MCF 10A (cell line): ENCODE measurements at regions not wholly inside any gene's neighbourhood (a gene's known extent, or its start where the extent isn't known, plus 50 kb on each side); places are given as distances from the start of the nearest gene placed in this dataset.

Experiments
- BruUV-seq: library from RNA; stranded (reverse); fragments of 400-500 nt; replicated peaks from 2 replicates; lab custom pipeline; 2021; lab: Mats Ljungman, UMichigan
- CTCF ChIA-PET: fragments of 300-600 bp; sonication (Branson Sonifier 250); formaldehyde crosslinking; extraction: SDS; loops from one replicate; lab custom pipeline; 2021; ENCODE audit warnings: antibody characterized with exemption, inconsistent platforms; lab: Yijun Ruan, JAX
- POLR2A ChIA-PET: fragments of 300-600, 350-650 bp; sonication (Branson Sonifier 250); formaldehyde crosslinking; extraction: SDS; loops from one replicate; lab custom pipeline; 2020; ENCODE audit warnings: antibody characterized with exemption, inconsistent platforms; lab: Yijun Ruan, JAX
- DNase-seq: peaks from one replicate; pipeline ENCODE4 v3.0.0-alpha.2; 2018; ENCODE audit not compliant: unreplicated experiment
- H3K27ac Mint-ChIP-seq: one replicate; pipeline ENCODE4 v1.8.0; 2022; ENCODE audit warnings: mild to moderate bottlenecking, low read depth, mixed read lengths; ENCODE audit not compliant: unreplicated experiment
- H3K27me3 Mint-ChIP-seq: one replicate; pipeline ENCODE4 v1.8.0; 2022; ENCODE audit warnings: mixed read lengths; ENCODE audit not compliant: insufficient read depth, unreplicated experiment
- H3K36me3 Mint-ChIP-seq: one replicate; pipeline ENCODE4 v1.8.0; 2022; ENCODE audit warnings: mild to moderate bottlenecking, moderate library complexity, mixed read lengths; ENCODE audit not compliant: insufficient read depth, unreplicated experiment
- H3K4me1 Mint-ChIP-seq: one replicate; pipeline ENCODE4 v1.8.0; 2022; ENCODE audit warnings: mixed read lengths; ENCODE audit not compliant: insufficient read depth, unreplicated experiment
- H3K4me3 Mint-ChIP-seq: one replicate; pipeline ENCODE4 v1.8.0; 2022; ENCODE audit warnings: mild to moderate bottlenecking, moderate library complexity, mixed read lengths; ENCODE audit not compliant: unreplicated experiment
- H3K9me3 Mint-ChIP-seq: one replicate; pipeline ENCODE4 v1.8.0; 2022; ENCODE audit warnings: mixed read lengths; ENCODE audit not compliant: unreplicated experiment
- CTCF ChIP-seq: fragments of 200-600 bp; IDR thresholded peaks from one replicate; pipeline ENCODE4 v1.8.0; 2022; ENCODE audit warnings: antibody characterized with exemption, mild to moderate bottlenecking; ENCODE audit not compliant: unreplicated experiment
- intact Hi-C: fragments of 100-400 bp; cut with micrococcal nuclease; formaldehyde crosslinking; loops from 2 replicates; pipeline ENCODE4 v1.14.1; 2022

DNA sequence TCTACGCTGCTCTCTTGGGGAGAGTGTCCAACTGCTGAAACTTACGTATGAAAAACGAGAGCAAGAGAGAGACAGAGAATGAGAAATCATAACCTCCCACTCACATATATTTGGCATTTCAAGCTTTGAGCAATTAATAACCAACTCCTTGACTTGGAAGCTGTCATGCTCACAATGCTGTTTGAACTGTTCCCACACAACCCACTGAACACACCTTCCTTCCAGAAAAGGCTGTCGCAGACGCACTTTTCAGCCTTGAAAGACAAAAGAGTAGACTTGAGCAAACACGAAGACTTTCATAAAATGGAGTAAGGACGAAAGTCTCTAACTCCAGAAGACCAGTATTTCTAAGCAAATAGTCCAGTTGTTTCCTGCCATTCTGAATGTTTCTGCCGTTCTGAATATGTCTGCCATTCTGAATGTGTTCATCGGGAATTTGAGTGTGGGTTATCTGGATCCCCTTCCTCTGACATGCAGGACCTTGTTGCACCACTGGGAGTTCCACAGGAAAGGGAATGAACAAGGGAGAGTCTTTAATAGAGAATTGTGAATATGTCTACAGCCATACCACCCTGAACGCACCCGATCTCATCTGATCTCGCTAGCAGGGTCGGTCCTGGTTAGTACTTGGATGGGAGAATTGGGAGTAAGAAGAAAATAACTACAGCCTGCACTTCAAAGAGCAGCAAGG, 86.2 kb upstream of the BARX2 start:
- no peak for TF ChIP-seq CTCF
- intact Hi-C loops = no loop called here
- CTCF ChIA-PET = interaction anchor here (1.1 kb wide), 1 partner anchor 172 kb away, joined by 3 read pairs; no protein-coding TSS in a partner anchor
- H3K4me1 Mint-ChIP-seq = no peaks in the 10 kb centered on the region
- no TSS peak for BruUV-seq
- no peaks in the 10 kb centered on the region for H3K36me3 Mint-ChIP-seq
- POLR2A ChIA-PET = no interaction called here
- H3K4me3 Mint-ChIP-seq = no peak overlapping the region
- H3K9me3 Mint-ChIP-seq = no peaks in the 10 kb centered on the region
- DNase-seq = no peak
- H3K27ac Mint-ChIP-seq = no peak overlapping the region
- H3K27me3 Mint-ChIP-seq = peaks cover 9% of the 10 kb centered on the region

DNA sequence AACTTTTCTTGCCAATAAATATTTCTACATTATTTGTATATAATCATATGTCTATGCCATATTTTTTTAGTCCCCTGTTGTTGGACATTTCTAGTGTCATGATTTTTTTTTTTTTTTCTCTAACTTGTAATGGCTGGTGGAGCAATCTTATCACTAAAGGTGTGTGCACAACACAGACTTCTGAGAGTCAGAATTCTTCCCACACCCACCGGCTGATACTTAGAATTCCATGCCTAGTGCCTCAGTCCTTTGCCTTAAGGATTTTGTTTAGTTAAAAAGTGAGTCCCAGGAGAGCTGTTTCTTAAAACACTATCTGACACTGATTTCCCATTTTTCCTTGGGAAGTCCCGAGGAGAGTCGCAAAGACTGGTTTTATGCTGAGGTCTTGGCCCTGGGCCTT, 87.7 kb upstream of the BARX2 start:
- intact Hi-C loops = no loop called here
- Mint-ChIP-seq H3K27me3 (peaks cover 9% of the 10 kb centered on the region), H3K4me3 (no peak overlapping the region), H3K36me3 (no peaks in the 10 kb centered on the region), H3K27ac (no peak overlapping the region), H3K9me3 (no peaks in the 10 kb centered on the region), H3K4me1 (peaks cover 7% of the 10 kb centered on the region)
- ChIA-PET CTCF (no interaction called here), POLR2A (no interaction called here)
- DNase-seq = no peak
- TF ChIP-seq CTCF = no peak
- no TSS peak for BruUV-seq

GRCh38 chr11:129286813-129287212, 88.8 kb upstream of the BARX2 start:
- no TSS peak for BruUV-seq
- ChIA-PET POLR2A (no interaction called here), CTCF (no interaction called here)
- Mint-ChIP-seq H3K9me3 (no peaks in the 10 kb centered on the region), H3K4me3 (no peak overlapping the region), H3K36me3 (no peaks in the 10 kb centered on the region), H3K4me1 (peaks cover 14% of the 10 kb centered on the region), H3K27ac (no peak overlapping the region), H3K27me3 (peaks cover 9% of the 10 kb centered on the region)
- intact Hi-C loops = no loop called here
- no peak for TF ChIP-seq CTCF
- DNase-seq = no peak

- intact Hi-C loops = no loop called here
- BruUV-seq = no TSS peak
- ChIA-PET POLR2A (no interaction called here), CTCF (interaction anchor here (0.6 to 0.8 kb wide), 3 partner anchors 61 to 640 kb away, joined by 3 to 5 read pairs (median 3); no protein-coding TSS in a partner anchor)
- Mint-ChIP-seq H3K4me3 (no peak overlapping the region), H3K27ac (no peak overlapping the region), H3K4me1 (peaks cover 16% of the 10 kb centered on the region), H3K27me3 (peaks cover 9% of the 10 kb centered on the region), H3K9me3 (no peaks in the 10 kb centered on the region), H3K36me3 (no peaks in the 10 kb centered on the region)
- DNase-seq = no peak
- TF ChIP-seq CTCF = no peak
These were observed 90.3 kb upstream of the BARX2 start for GRCh38 chr11:129285402-129285786.
